LNCaP clone FGC (cell line): ENCODE measurements at regions not wholly inside any gene's neighbourhood (a gene's known extent, or its start where the extent isn't known, plus 50 kb on each side); places are given as distances from the start of the nearest gene placed in this dataset.

Experiments used
- DNase-seq: peaks from one replicate; pipeline ENCODE4 v3.0.0-alpha.2; 2011; ENCODE audit warnings: low read depth
- H3K4me3 ChIP-seq: 2 replicates; pipeline ENCODE4 v1.5.1; 2011; ENCODE audit warnings: mild to moderate bottlenecking, low read depth, low read length, control low read depth
- CTCF ChIP-seq: IDR thresholded peaks from 2 replicates; pipeline ENCODE4 v1.5.1; 2012; ENCODE audit warnings: mild to moderate bottlenecking; ENCODE audit not compliant: control insufficient read depth, insufficient read depth; ENCODE audit errors: extremely low read depth

DNA sequence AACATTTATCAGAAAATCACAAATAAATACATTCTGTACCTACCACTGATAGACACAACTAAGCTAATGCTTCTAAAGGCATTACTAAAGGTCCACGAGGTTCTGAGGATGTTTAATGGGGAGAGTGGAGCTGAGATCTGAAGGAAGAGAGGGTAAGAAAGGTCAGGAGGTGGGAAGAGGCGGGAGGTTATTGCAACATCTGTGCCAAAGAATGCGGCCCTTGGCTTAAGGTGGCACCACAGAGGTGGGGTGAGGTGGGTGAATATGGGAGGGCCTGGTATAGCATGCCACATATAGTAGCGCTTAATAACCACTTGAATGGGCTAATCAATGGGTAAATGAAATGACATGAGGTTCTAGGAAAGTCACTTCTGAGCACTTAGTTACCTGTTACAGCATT lies 217.8 kb upstream of the ATP5MC3 start:
- TF ChIP-seq CTCF, result no peak
- H3K4me3 ChIP-seq, result no peak overlapping the region
- no peak for DNase-seq

DNA sequence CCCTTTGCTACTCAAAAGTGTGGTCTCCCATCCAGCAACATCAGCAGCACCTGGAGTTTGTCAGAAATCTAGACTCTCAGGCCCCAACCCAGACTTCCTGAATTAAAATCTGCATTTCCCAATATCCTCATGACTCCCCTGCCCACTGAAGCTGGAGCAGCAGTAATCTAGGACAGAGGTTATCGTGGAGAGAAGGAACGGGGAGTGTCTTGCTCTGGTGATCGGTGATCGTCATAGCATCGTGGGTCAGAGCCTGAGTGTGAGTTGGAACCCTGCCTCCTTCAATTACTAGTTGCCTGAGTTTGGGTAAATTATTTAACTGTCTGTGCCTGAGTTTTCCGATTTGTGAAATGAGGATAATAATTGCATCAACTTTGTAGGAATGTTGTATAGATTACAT lies 217.3 kb upstream of the ATP5MC3 start:
- no peak for DNase-seq
- no peak for TF ChIP-seq CTCF
- H3K4me3 ChIP-seq, result no peak overlapping the region

DNA sequence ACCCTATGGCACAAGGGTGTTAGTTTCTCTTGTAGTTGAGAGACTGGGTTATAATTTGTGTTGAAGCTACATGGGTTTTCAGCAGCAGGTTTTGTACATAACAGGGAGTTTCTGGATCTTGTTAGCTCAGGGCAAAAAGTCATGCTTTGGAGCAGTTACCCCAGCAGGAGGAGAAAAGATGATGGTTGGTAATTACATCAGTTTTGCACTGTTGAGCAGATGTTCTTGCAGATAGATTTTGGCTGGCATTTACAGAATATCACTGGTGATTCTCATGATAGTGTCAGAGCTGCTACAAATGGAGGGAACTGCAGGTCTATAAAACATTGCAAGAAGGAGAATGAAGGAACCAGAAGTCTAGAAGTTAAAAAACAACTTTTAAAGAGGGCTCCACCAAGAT lies 215.2 kb upstream of the ATP5MC3 start:
- no peak for DNase-seq
- H3K4me3 ChIP-seq, result no peak overlapping the region
- TF ChIP-seq CTCF, result no peak

- H3K4me3 ChIP-seq, result no peak overlapping the region
- DNase-seq, result no peak
- no peak for TF ChIP-seq CTCF
These were observed 212.3 kb upstream of the ATP5MC3 start for GRCh38 chr2:175393851-175394250.

GRCh38 chr2:175383286-175383685 lies 201.8 kb upstream of the ATP5MC3 start:
- no peak for DNase-seq
- no peak overlapping the region for H3K4me3 ChIP-seq
- no peak for TF ChIP-seq CTCF

- no peak overlapping the region for H3K4me3 ChIP-seq
- no peak for TF ChIP-seq CTCF
- DNase-seq, result no peak
These were observed 192.2 kb upstream of the ATP5MC3 start for GRCh38 chr2:175373729-175374128.
